Stomach (tissue), 4 donors: ENCODE measurements at regions not wholly inside any gene's neighbourhood (a gene's known extent, or its start where the extent isn't known, plus 50 kb on each side); places are given as distances from the start of the nearest gene placed in this dataset.

Experiments used
- CTCF ChIP-seq, 7 experiments: fragments of 450-650 bp in 4 of 7; fragments of 200-600 bp in 3 of 7; sonication (generic) in 3 of 7; IDR thresholded peaks; one replicate each; pipeline ENCODE4 v1.5.1; 2016 to 2019; ENCODE audit warnings: antibody characterized with exemption in 7 of 7, control low read depth in 2 of 7, mild to moderate bottlenecking in 1 of 7
- EP300 ChIP-seq: sonication (generic); formaldehyde crosslinking; IDR thresholded peaks from one replicate; pipeline ENCODE4 v1.6.1; 2017; ENCODE audit warnings: antibody characterized with exemption

GRCh38 chrX:134173541-134174272 lies 63.3 kb upstream of the CCDC160 start:
- TF ChIP-seq EP300 (no peak), CTCF (IDR thresholded peaks at IDR 0.05) (no peak)
